Fibroblast of the aortic adventitia (primary cell): ENCODE measurements at regions not wholly inside any gene's neighbourhood (a gene's known extent, or its start where the extent isn't known, plus 50 kb on each side); places are given as distances from the start of the nearest gene placed in this dataset.
"Not testable (repeated sequence)": the region's sequence is repeated elsewhere in the genome, so short reads cannot be mapped to it uniquely, and the experiment has no call there.

Experiments
- DNase-seq: peaks from one replicate; pipeline ENCODE4 v3.0.0-alpha.2; 2010; ENCODE audit warnings: low read depth
- H3K4me3 ChIP-seq: 2 replicates; pipeline ENCODE4 v1.5.1; 2011; ENCODE audit warnings: low read depth, mild to moderate bottlenecking, control low read depth, low read length, moderate library complexity
- CTCF ChIP-seq: IDR thresholded peaks from 2 replicates; pipeline ENCODE4 v1.5.1; 2011; ENCODE audit warnings: mild to moderate bottlenecking, low read length, control low read depth, inconsistent platforms; ENCODE audit not compliant: insufficient read depth

GRCh38 chr6:121694389-121694788 is 258.9 kb downstream of the GJA1 start:
- DNase-seq: no peak
- TF ChIP-seq CTCF: no peak
- H3K4me3 ChIP-seq: no peak overlapping the region

DNA sequence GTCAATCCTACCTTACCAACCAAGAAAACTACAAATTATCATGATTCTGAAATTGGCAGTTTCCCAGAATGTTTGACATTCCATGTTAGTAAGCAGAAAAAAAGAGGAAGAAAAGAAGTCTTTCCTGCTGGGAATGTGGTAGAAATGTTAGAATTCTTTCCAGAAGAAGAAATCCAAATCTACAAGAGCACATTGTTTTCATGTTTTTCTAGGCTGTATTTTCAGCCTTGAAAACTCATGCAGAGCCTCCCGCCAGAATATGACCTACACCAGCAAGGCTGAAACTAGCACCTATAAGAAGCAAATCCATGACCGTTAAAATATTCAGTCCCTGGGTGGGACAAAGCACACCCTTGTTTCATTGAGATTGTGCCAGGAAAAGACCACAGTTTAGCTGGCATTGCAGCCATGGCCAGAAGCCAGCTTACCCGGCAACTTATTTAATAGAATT is 259.4 kb downstream of the GJA1 start:
- TF ChIP-seq CTCF: no peak
- peak; percentile 88 for DNase-seq
- H3K4me3 ChIP-seq: no peak overlapping the region

GRCh38 chr6:121695329-121695728 is 259.9 kb downstream of the GJA1 start:
- DNase-seq: no peak

GRCh38 chr6:121697921-121698320 is 262.5 kb downstream of the GJA1 start:
- H3K4me3 ChIP-seq: no peak overlapping the region

More at GRCh38 chr6:121695329-121695728, 259.9 kb downstream of the GJA1 start:
- H3K4me3 ChIP-seq: no peak overlapping the region
- no peak for TF ChIP-seq CTCF

GRCh38 chr6:121698617-121699016 is 263.2 kb downstream of the GJA1 start:
- H3K4me3 ChIP-seq: no peak overlapping the region
- DNase-seq: no peak
- no peak for TF ChIP-seq CTCF

More at GRCh38 chr6:121697921-121698320, 262.5 kb downstream of the GJA1 start:
- no peak for TF ChIP-seq CTCF
- no peak for DNase-seq

DNA sequence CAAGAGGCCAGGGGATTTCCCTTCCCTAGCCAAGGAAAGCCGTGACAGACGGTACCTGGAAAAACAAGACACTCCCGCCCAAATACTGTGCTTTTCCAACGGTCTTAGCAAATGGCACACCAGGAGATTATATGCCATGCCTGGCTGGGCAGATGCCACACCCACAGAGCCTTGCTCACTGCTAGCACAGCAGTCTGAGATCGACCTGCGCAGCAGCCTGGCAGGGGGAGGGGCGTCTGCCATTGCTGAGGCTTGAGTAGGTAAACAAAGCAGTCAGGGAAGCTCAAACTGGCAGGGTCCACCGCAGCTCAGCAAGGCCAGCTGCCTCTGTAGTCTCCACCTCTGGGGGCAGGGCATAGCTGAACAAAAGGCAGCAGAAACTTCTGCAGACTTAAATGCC is 267.7 kb downstream of the GJA1 start:
- H3K4me3 ChIP-seq, DNase-seq: not testable (repeated sequence)

- TF ChIP-seq CTCF: no peak
- no peak for DNase-seq
- no peak overlapping the region for H3K4me3 ChIP-seq
Observed at GRCh38 chr6:121711472-121711871, 276.0 kb downstream of the GJA1 start.
